A673 (cell line): ENCODE measurements at regions not wholly inside any gene's neighbourhood (a gene's known extent, or its start where the extent isn't known, plus 50 kb on each side); places are given as distances from the start of the nearest gene placed in this dataset.

Experiments used
- BruUV-seq: library from RNA; stranded (reverse); fragments of 400-500 nt; replicated peaks from 2 replicates; lab custom pipeline; 2021; lab: Mats Ljungman, UMichigan
- CTCF ChIA-PET: fragments of 300-600 bp; sonication (Branson Sonifier 250); formaldehyde crosslinking; loops from one replicate; lab custom pipeline; 2022; ENCODE audit warnings: antibody characterized with exemption; lab: Charles Lee
- POLR2A ChIA-PET: fragments of 300-600 bp; sonication (Branson Sonifier 250); formaldehyde crosslinking; loops from one replicate; lab custom pipeline; 2022; ENCODE audit warnings: antibody characterized with exemption; ENCODE audit not compliant: low non-redundant PET; lab: Charles Lee
- DNase-seq: peaks from one replicate; pipeline ENCODE4 v3.0.0-alpha.2; 2015; ENCODE audit warnings: low spot score
- H3K27ac ChIP-seq: fragments of 200-600 bp; sonication (generic); 2 replicates; pipeline ENCODE4 v1.5.1; 2016; ENCODE audit warnings: mixed run types, low read depth, mild to moderate bottlenecking, mixed read lengths, antibody characterized with exemption, low read length; ENCODE audit not compliant: poor library complexity, severe bottlenecking
- H3K27me3 ChIP-seq: fragments of 200-600 bp; sonication (generic); replicated peaks from 2 replicates; pipeline ENCODE4 v1.6.1; 2017; ENCODE audit warnings: mixed run types, low read depth, mild to moderate bottlenecking, mixed read lengths, antibody characterized with exemption, low read length; ENCODE audit not compliant: insufficient read depth, poor library complexity
- H3K36me3 ChIP-seq: fragments of 200-600 bp; sonication (generic); 2 replicates; pipeline ENCODE4 v1.6.1; 2016; ENCODE audit warnings: mixed run types, mild to moderate bottlenecking, mixed read lengths, antibody characterized with exemption, low read length; ENCODE audit not compliant: insufficient read depth, poor library complexity, severe bottlenecking
- H3K4me1 ChIP-seq: fragments of 200-600 bp; sonication (generic); 2 replicates; pipeline ENCODE4 v1.6.1; 2017; ENCODE audit warnings: mixed run types, mild to moderate bottlenecking, mixed read lengths, antibody characterized with exemption, low read length; ENCODE audit not compliant: insufficient read depth, poor library complexity, severe bottlenecking
- H3K4me3 ChIP-seq: fragments of 200-600 bp; sonication (generic); 2 replicates; pipeline ENCODE4 v1.5.1; 2016; ENCODE audit warnings: low read depth, mixed run types, mild to moderate bottlenecking, mixed read lengths, low read length; ENCODE audit not compliant: poor library complexity, severe bottlenecking
- H3K9me3 ChIP-seq: fragments of 200-600 bp; sonication (generic); 2 replicates; pipeline ENCODE4 v1.6.1; 2016; ENCODE audit warnings: mixed run types, low read depth, mild to moderate bottlenecking, mixed read lengths, antibody characterized with exemption, low read length; ENCODE audit not compliant: poor library complexity, severe bottlenecking
- CTCF ChIP-seq: fragments of 300-800, 200-600 bp; sonication (generic); conservative IDR thresholded peaks from 2 replicates; pipeline ENCODE4 v1.5.1; 2017; ENCODE audit warnings: low read depth, mild to moderate bottlenecking, antibody characterized with exemption, low read length, moderate library complexity, mixed read lengths
- EZH2 ChIP-seq: fragments of 200-600 bp; sonication (generic); IDR thresholded peaks from 2 replicates; pipeline ENCODE4 v1.6.1; 2017; ENCODE audit warnings: borderline replicate concordance, low read depth, mild to moderate bottlenecking, mixed read lengths, antibody characterized with exemption, low read length; ENCODE audit not compliant: poor library complexity, severe bottlenecking
- intact Hi-C: fragments of 100-400 bp; cut with micrococcal nuclease; formaldehyde crosslinking; loops from one replicate; pipeline ENCODE4 v1.10.0; 2022; ENCODE audit not compliant: unreplicated experiment

DNA sequence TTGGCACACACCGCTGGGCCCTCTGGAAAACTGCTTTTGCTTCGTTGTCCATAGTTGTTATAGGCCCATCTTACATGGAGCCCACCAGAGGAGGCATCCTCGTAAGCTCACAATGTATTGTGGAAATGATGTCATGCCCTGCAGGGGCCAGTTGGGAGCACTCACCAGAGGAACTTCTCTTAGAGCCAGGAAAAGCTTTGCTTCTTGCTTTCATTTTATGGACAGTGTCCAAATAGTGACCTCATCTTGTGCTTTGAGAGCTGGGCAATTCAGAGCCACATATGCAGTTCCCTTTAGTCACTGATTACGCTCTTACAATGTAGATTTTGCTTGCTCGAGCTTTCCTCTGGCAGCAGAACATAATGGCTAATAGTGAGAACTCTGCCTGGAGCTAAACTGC is 275.6 kb downstream of the AACS start:
- no TSS peak for BruUV-seq
- DNase-seq = peak; percentile 64
- ChIA-PET CTCF (no interaction called here), POLR2A (no interaction called here)
- no peak for TF ChIP-seq EZH2
- TF ChIP-seq CTCF = no peak
- Histone ChIP-seq H3K9me3 (no peaks in the 10 kb centered on the region), H3K36me3 (no peaks in the 10 kb centered on the region), H3K4me1 (no peaks in the 10 kb centered on the region), H3K27me3 (peaks cover 4% of the 10 kb centered on the region), H3K4me3 (no peak overlapping the region), H3K27ac (no peak overlapping the region)
- intact Hi-C loops = loop anchor here (10.0 kb wide), 1 partner anchor 434 kb away; no protein-coding TSS in a partner anchor

DNA sequence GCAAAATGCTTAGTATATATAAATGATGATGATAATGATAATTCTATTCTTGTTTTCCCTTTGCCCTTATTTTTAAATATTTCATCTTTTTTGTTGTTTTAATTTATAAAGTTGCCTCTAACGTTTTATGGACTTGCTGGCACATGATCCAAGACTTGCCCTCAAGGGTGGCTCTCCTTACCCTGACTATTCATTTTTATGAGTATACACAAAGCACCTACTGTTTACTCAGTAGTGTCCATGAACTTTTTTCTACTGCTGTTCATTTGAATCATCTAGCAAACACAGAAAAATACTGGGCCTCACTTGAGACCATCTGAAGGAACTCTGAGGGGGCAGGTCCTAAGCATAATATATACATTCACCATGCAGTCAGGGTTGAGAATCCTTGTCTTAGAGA is 276.2 kb downstream of the AACS start:
- H3K27me3 ChIP-seq = peaks cover 4% of the 10 kb centered on the region
- H3K9me3 ChIP-seq = no peaks in the 10 kb centered on the region
- no peak for DNase-seq
- intact Hi-C loops = loop anchor here (10.0 kb wide), 1 partner anchor 433 kb away; no protein-coding TSS in a partner anchor
- no peak overlapping the region for H3K27ac ChIP-seq
- H3K4me1 ChIP-seq = no peaks in the 10 kb centered on the region
- TF ChIP-seq EZH2 = no peak
- TF ChIP-seq CTCF = no peak
- ChIA-PET POLR2A (no interaction called here), CTCF (interaction anchor here (0.6 kb wide), 1 partner anchor 155 kb away, joined by 11 read pairs; the partner anchor contains the start of gene TMEM132B)
- no peak overlapping the region for H3K4me3 ChIP-seq
- no TSS peak for BruUV-seq
- H3K36me3 ChIP-seq = no peaks in the 10 kb centered on the region

DNA sequence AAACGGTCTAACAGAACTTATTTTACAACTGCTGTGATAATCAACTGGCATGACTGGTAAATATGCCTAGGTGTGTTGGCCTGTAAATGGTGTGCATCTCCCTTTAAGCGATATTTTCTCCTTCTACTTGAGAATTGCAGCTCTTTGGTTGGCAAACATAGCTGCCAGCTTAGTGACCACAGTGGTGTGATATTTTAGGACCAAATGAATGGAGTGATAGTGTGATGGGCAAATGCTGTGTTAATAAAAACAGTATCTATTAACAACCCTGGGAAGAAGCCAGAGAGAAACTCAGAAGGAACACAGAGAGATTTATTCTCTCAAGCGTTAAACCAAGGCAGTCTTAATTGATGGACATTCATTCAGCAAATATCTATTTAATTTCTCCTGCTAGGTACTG is 278.4 kb downstream of the AACS start:
- Histone ChIP-seq H3K27ac (no peak overlapping the region), H3K4me1 (peaks cover 6% of the 10 kb centered on the region), H3K4me3 (no peak overlapping the region), H3K27me3 (peaks cover 4% of the 10 kb centered on the region), H3K9me3 (no peaks in the 10 kb centered on the region), H3K36me3 (no peaks in the 10 kb centered on the region)
- no peak for DNase-seq
- no TSS peak for BruUV-seq
- intact Hi-C loops = loop anchor here (10.0 kb wide), 1 partner anchor 431 kb away; no protein-coding TSS in a partner anchor
- ChIA-PET CTCF (no interaction called here), POLR2A (no interaction called here)
- TF ChIP-seq CTCF (no peak), EZH2 (no peak)
